ENCODE measurements at regions not wholly inside any gene's neighbourhood (a gene's known extent, or its start where the extent isn't known, plus 50 kb on each side); places are given as distances from the start of the nearest gene placed in this dataset.

GRCh38 chr2:226307487-226308322 lies 491.9 kb downstream of the IRS1 start:
- TF ChIP-seq CTCF (IDR thresholded peaks at IDR 0.05; ENCODE audit: borderline replicate concordance, insufficient read depth, low read depth, low read length): no peak

GRCh38 chr2:226306969-226307368 lies 492.7 kb downstream of the IRS1 start:
- TF ChIP-seq CTCF (IDR thresholded peaks at IDR 0.05; ENCODE audit: borderline replicate concordance, insufficient read depth, low read depth, low read length): no peak
- H3K4me3 ChIP-seq (ENCODE audit: low read depth, low read length): no peak overlapping the region

More at GRCh38 chr2:226307487-226308322, 491.9 kb downstream of the IRS1 start:
- no peak overlapping the region for H3K4me3 ChIP-seq (ENCODE audit: low read depth, low read length)

GRCh38 chr2:226304308-226304707 lies 495.3 kb downstream of the IRS1 start:
- TF ChIP-seq CTCF (IDR thresholded peaks at IDR 0.05; ENCODE audit: borderline replicate concordance, insufficient read depth, low read depth, low read length): no peak
- H3K4me3 ChIP-seq (ENCODE audit: low read depth, low read length): no peak overlapping the region

- no peak overlapping the region for H3K4me3 ChIP-seq (ENCODE audit: low read depth, low read length)
- TF ChIP-seq CTCF (IDR thresholded peaks at IDR 0.05; ENCODE audit: borderline replicate concordance, insufficient read depth, low read depth, low read length): no peak
Observed at GRCh38 chr2:226303707-226304106, 495.9 kb downstream of the IRS1 start.

GRCh38 chr2:226300196-226300886 lies 499.3 kb downstream of the IRS1 start:
- TF ChIP-seq CTCF (IDR thresholded peaks at IDR 0.05; ENCODE audit: borderline replicate concordance, insufficient read depth, low read depth, low read length): no peak
- no peak overlapping the region for H3K4me3 ChIP-seq (ENCODE audit: low read depth, low read length)

GRCh38 chr2:226299771-226300170 lies 499.8 kb downstream of the IRS1 start:
- no peak overlapping the region for H3K4me3 ChIP-seq (ENCODE audit: low read depth, low read length)
- no peak for TF ChIP-seq CTCF (IDR thresholded peaks at IDR 0.05; ENCODE audit: borderline replicate concordance, insufficient read depth, low read depth, low read length)

Measured in GM12875 (cell line).